Erythroblast (primary cell): ENCODE measurements at regions not wholly inside any gene's neighbourhood (a gene's known extent, or its start where the extent isn't known, plus 50 kb on each side); places are given as distances from the start of the nearest gene placed in this dataset.

Source experiments
- GATA1 ChIP-seq: IDR thresholded peaks from 2 replicates; pipeline ENCODE4 v1.6.1; 2011; ENCODE audit warnings: low read depth, mild to moderate bottlenecking, control low read depth, low read length, moderate library complexity
- POLR2A ChIP-seq: IDR thresholded peaks from 2 replicates; pipeline ENCODE4 v1.6.1; 2011; ENCODE audit warnings: mild to moderate bottlenecking, low read length

- TF ChIP-seq GATA1 (no peak), POLR2A (no peak)
Observed at GRCh38 chr17:77034677-77035424, 105.9 kb upstream of the SEC14L1 start.
